ENCODE measurements at regions not wholly inside any gene's neighbourhood (a gene's known extent, or its start where the extent isn't known, plus 50 kb on each side); places are given as distances from the start of the nearest gene placed in this dataset.

GRCh38 chr5:58105836-58106235 is 354.1 kb downstream of the PLK2 start:
- POLR2A ChIA-PET, result no interaction called here
- no peak for DNase-seq (ENCODE audit: low read depth, low spot score)
- TF ChIP-seq CTCF (IDR thresholded peaks at IDR 0.05; ENCODE audit: insufficient read depth, low read length, missing control alignments), result no peak
- no peak overlapping the region for H3K4me3 ChIP-seq (ENCODE audit: low read depth, low read length)
- CTCF ChIA-PET, result no interaction called here

- no peak for DNase-seq (ENCODE audit: low read depth, low spot score)
- POLR2A ChIA-PET, result no interaction called here
- CTCF ChIA-PET, result interaction anchor here (1.0 kb wide), 1 partner anchor 16 kb away, joined by 3 read pairs; no protein-coding TSS in a partner anchor
- no peak for TF ChIP-seq CTCF (IDR thresholded peaks at IDR 0.05; ENCODE audit: insufficient read depth, low read length, missing control alignments)
- H3K4me3 ChIP-seq (ENCODE audit: low read depth, low read length), result no peak overlapping the region
These were observed 360.6 kb downstream of the PLK2 start for GRCh38 chr5:58099257-58099656.

- no peak for DNase-seq (ENCODE audit: low read depth, low spot score)
- CTCF ChIA-PET, result no interaction called here
- POLR2A ChIA-PET, result no interaction called here
- no peak for TF ChIP-seq CTCF (IDR thresholded peaks at IDR 0.05; ENCODE audit: insufficient read depth, low read length, missing control alignments)
- H3K4me3 ChIP-seq (ENCODE audit: low read depth, low read length), result no peak overlapping the region
These were observed 365.9 kb downstream of the PLK2 start for GRCh38 chr5:58094031-58094430.

GRCh38 chr5:58090704-58091103 is 369.2 kb downstream of the PLK2 start:
- no peak overlapping the region for H3K4me3 ChIP-seq (ENCODE audit: low read depth, low read length)
- DNase-seq (ENCODE audit: low read depth, low spot score), result no peak
- ChIA-PET POLR2A (no interaction called here), CTCF (no interaction called here)
- TF ChIP-seq CTCF (IDR thresholded peaks at IDR 0.05; ENCODE audit: insufficient read depth, low read length, missing control alignments), result no peak

- TF ChIP-seq CTCF (IDR thresholded peaks at IDR 0.05; ENCODE audit: insufficient read depth, low read length, missing control alignments), result no peak
- H3K4me3 ChIP-seq (ENCODE audit: low read depth, low read length), result no peak overlapping the region
- no peak for DNase-seq (ENCODE audit: low read depth, low spot score)
- ChIA-PET CTCF (no interaction called here), POLR2A (no interaction called here)
These were observed 370.9 kb downstream of the PLK2 start for GRCh38 chr5:58088941-58089340.

GRCh38 chr5:58087905-58088304 is 372.0 kb downstream of the PLK2 start:
- H3K4me3 ChIP-seq (ENCODE audit: low read depth, low read length), result no peak overlapping the region
- DNase-seq (ENCODE audit: low read depth, low spot score), result no peak
- TF ChIP-seq CTCF (IDR thresholded peaks at IDR 0.05; ENCODE audit: insufficient read depth, low read length, missing control alignments), result no peak
- ChIA-PET CTCF (interaction anchor here (1.4 kb wide), 1 partner anchor 9 kb away, joined by 3 read pairs; no protein-coding TSS in a partner anchor), POLR2A (no interaction called here)

All from AG04449 (cell line).